GM23248 (cell line): ENCODE measurements at regions not wholly inside any gene's neighbourhood (a gene's known extent, or its start where the extent isn't known, plus 50 kb on each side); places are given as distances from the start of the nearest gene placed in this dataset.

ENCODE experiments used
- DNase-seq: peaks from one replicate; pipeline ENCODE4 v3.0.0-alpha.2; 2015
- H2AFZ ChIP-seq: fragments of 200-600 bp; sonication (generic); 2 replicates; pipeline ENCODE4 v1.6.1; 2016; ENCODE audit warnings: antibody characterized with exemption
- H3F3A ChIP-seq: fragments of 200-600 bp; sonication (generic); 2 replicates; pipeline ENCODE4 v1.6.1; 2016; ENCODE audit warnings: mild to moderate bottlenecking, antibody characterized with exemption, mixed run types; ENCODE audit not compliant: insufficient read depth
- H3K27ac ChIP-seq: fragments of 200-600 bp; sonication (generic); 2 replicates; pipeline ENCODE4 v1.5.1; 2016; ENCODE audit warnings: mild to moderate bottlenecking
- H3K27me3 ChIP-seq: fragments of 200-600 bp; sonication (generic); replicated peaks from 2 replicates; pipeline ENCODE4 v1.6.1; 2016; ENCODE audit warnings: mild to moderate bottlenecking; ENCODE audit not compliant: insufficient read depth
- H3K36me3 ChIP-seq: fragments of 200-600 bp; sonication (generic); 2 replicates; pipeline ENCODE4 v1.6.1; 2016; ENCODE audit warnings: low read depth, mild to moderate bottlenecking
- H3K4me1 ChIP-seq: fragments of 200-600 bp; sonication (generic); 2 replicates; pipeline ENCODE4 v1.6.1; 2016; ENCODE audit warnings: mild to moderate bottlenecking; ENCODE audit not compliant: insufficient read depth
- H3K4me2 ChIP-seq: fragments of 200-600 bp; sonication (generic); one replicate; pipeline ENCODE4 v1.6.1; 2016; ENCODE audit warnings: mild to moderate bottlenecking; ENCODE audit not compliant: unreplicated experiment
- H3K4me3 ChIP-seq: fragments of 200-600 bp; sonication (generic); 2 replicates; pipeline ENCODE4 v1.5.1; 2016; ENCODE audit warnings: mild to moderate bottlenecking
- H3K79me2 ChIP-seq: fragments of 200-600 bp; sonication (generic); 2 replicates; pipeline ENCODE4 v1.6.1; 2016; ENCODE audit warnings: mild to moderate bottlenecking; ENCODE audit not compliant: insufficient read depth
- H3K9ac ChIP-seq: fragments of 200-600 bp; sonication (generic); 2 replicates; pipeline ENCODE4 v1.6.1; 2016; ENCODE audit warnings: mild to moderate bottlenecking
- H3K9me2 ChIP-seq: fragments of 200-600 bp; sonication (generic); 2 replicates; pipeline ENCODE4 v1.6.1; 2016; ENCODE audit warnings: mixed run types, mild to moderate bottlenecking, moderate library complexity; ENCODE audit not compliant: insufficient read depth
- H3K9me3 ChIP-seq: fragments of 200-600 bp; sonication (generic); one replicate; pipeline ENCODE4 v1.6.1; 2017; ENCODE audit warnings: low read depth
- H4K20me1 ChIP-seq: fragments of 200-600 bp; sonication (generic); 2 replicates; pipeline ENCODE4 v1.6.0; 2016; ENCODE audit not compliant: insufficient read depth
- EZH2 ChIP-seq: fragments of 200-600 bp; sonication (generic); IDR thresholded peaks from 2 replicates; pipeline ENCODE4 v1.6.1; 2018; ENCODE audit warnings: antibody characterized with exemption, mild to moderate bottlenecking; ENCODE audit not compliant: insufficient read depth, poor library complexity, severe bottlenecking
- EZH2phosphoT487 ChIP-seq: fragments of 200-600 bp; sonication (generic); IDR thresholded peaks from 2 replicates; pipeline ENCODE4 v1.6.1; 2018; ENCODE audit warnings: antibody characterized with exemption, moderate library complexity, mild to moderate bottlenecking, low read depth; ENCODE audit not compliant: insufficient read depth
- WGBS, 2 experiments: methylation state at CpG; one replicate each; pipeline ENCODE4 v1.1.6; 2015 to 2017; ENCODE audit warnings: low lambda C conversion rate in 2 of 2, low coverage in 1 of 2; ENCODE audit errors: missing lambda C conversion rate in 2 of 2; 5-methylcytosine and 5-hydroxymethylcytosine counted together
- in situ Hi-C: fragments of 300-500 bp; cut with MboI; formaldehyde crosslinking; loops from 2 replicates; pipeline ENCODE4 v1.15.0; 2020

DNA sequence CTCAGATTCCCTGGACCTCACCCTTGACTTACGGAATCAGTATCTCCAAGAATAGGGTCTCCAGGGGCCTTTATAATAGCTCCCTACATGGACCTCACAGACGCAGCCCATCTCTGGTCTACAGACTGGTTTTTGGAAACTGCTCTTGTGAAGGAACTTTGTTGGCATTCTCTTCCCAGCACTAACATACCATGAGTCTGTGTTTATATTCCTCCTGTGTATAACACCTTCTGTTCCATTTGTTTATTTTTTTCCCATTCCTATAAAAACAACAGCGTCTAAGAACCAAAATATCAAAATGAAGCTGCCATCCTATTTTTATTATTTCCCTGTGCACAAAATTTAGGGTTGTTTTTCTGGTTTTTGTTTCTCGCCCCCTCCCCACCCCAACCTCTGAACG, 131.1 kb downstream of the NEDD1 start:
- H2AFZ ChIP-seq, result no peak overlapping the region
- H3F3A ChIP-seq, result no peaks in the 10 kb centered on the region
- no peaks in the 10 kb centered on the region for H3K4me1 ChIP-seq
- no peak overlapping the region for H3K4me2 ChIP-seq
- in situ Hi-C loops, result no loop called here
- H3K9me3 ChIP-seq, result no peaks in the 10 kb centered on the region
- H3K79me2 ChIP-seq, result no peaks in the 10 kb centered on the region
- H3K4me3 ChIP-seq, result no peak overlapping the region
- no peak for DNase-seq
- H3K9me2 ChIP-seq, result no peaks in the 10 kb centered on the region
- H3K27me3 ChIP-seq, result no peaks in the 10 kb centered on the region
- H3K36me3 ChIP-seq, result no peaks in the 10 kb centered on the region
- no peaks in the 10 kb centered on the region for H4K20me1 ChIP-seq
- no peak for TF ChIP-seq EZH2phosphoT487
- no peak for TF ChIP-seq EZH2
- WGBS, 2 experiments, result 10 to 13% methylated on average over 5 of the region's 5 CpGs
- no peak overlapping the region for H3K9ac ChIP-seq
- H3K27ac ChIP-seq, result no peak overlapping the region

DNA sequence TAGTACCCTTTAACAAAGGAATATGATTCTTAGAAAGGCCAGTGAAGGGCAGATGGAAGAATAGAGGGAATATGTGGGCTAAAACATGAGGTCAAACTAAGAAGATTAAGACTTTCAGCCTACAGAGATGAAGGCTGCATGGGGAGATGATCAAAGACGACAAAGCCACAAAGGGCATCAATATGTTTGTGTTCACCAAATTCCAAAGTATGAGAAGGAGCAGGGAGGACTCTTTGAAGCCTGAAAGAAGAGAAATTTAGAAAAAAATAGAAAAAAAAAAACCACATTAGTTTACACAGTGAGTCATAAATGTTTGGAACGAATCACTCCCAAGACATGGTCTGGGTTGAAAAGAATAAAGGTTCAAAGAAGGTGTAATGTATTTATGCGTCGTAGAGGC, 131.8 kb downstream of the NEDD1 start:
- no peak for DNase-seq
- H3K9ac ChIP-seq, result no peak overlapping the region
- no peak for TF ChIP-seq EZH2phosphoT487
- TF ChIP-seq EZH2, result no peak
- no peak overlapping the region for H3K4me2 ChIP-seq
- H3K9me2 ChIP-seq, result no peaks in the 10 kb centered on the region
- no peak overlapping the region for H3K27ac ChIP-seq
- no peaks in the 10 kb centered on the region for H4K20me1 ChIP-seq
- no peaks in the 10 kb centered on the region for H3K4me1 ChIP-seq
- no peak overlapping the region for H2AFZ ChIP-seq
- H3K4me3 ChIP-seq, result no peak overlapping the region
- no peaks in the 10 kb centered on the region for H3K79me2 ChIP-seq
- no peaks in the 10 kb centered on the region for H3K36me3 ChIP-seq
- no peaks in the 10 kb centered on the region for H3K9me3 ChIP-seq
- no peaks in the 10 kb centered on the region for H3F3A ChIP-seq
- WGBS, 2 experiments, result 27 to 35% methylated on average over 4 of the region's 4 CpGs
- H3K27me3 ChIP-seq, result no peaks in the 10 kb centered on the region
- in situ Hi-C loops, result no loop called here

DNA sequence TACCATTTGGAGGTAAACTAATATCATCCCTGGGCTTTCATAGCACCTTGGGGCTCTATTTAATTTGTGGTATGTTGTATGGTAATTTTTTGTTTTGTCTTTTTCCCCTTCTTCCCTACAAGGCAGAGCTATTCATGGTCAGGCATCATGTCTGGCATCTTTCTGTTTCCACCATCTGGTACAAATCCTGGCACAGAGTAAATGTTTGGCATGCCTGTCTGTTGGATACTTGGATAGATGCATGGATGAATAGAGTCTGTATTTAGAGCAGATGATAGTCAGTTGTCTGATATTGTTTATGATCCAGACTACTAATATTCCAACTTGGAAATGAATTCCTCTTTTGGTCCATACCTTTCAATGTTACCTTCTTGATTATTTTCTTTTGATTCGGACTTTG, 139.8 kb downstream of the NEDD1 start:
- WGBS, 2 experiments, result 21 to 46% methylated on average over 1 of the region's 1 CpG

DNA sequence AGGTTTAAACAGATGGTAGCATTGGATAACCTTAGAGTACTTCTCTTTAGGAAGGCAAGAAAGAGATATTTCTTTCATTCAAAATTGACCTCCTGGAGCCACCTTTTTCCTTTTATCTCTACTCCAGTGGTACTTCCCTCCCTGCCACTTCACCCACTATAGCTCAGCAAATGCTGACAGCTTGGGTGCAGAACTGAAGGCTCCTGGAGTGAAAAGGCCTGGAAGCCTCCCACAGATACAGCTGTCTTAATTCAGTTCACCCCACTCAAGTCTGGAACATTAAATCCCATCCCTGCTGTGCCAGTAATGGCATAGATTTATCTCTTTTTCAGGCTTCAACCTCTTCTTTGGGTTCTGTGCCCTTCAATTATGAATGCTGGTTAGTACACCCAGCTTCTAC, 140.3 kb downstream of the NEDD1 start:
- in situ Hi-C loops, result no loop called here
- Histone ChIP-seq H3K9ac (no peak overlapping the region), H3K4me2 (no peak overlapping the region), H3K79me2 (no peaks in the 10 kb centered on the region), H3K27ac (no peak overlapping the region), H3K27me3 (no peaks in the 10 kb centered on the region), H3K4me3 (no peak overlapping the region), H3K9me3 (no peaks in the 10 kb centered on the region), H3K9me2 (no peaks in the 10 kb centered on the region), H3K36me3 (no peaks in the 10 kb centered on the region), H4K20me1 (no peaks in the 10 kb centered on the region), H3F3A (no peaks in the 10 kb centered on the region), H2AFZ (no peak overlapping the region), H3K4me1 (no peaks in the 10 kb centered on the region)
- no peak for TF ChIP-seq EZH2
- TF ChIP-seq EZH2phosphoT487, result no peak
- no peak for DNase-seq

More for the DNA sequence above, 139.8 kb downstream of the NEDD1 start:
- Histone ChIP-seq H3K4me1 (no peaks in the 10 kb centered on the region), H4K20me1 (no peaks in the 10 kb centered on the region), H3K36me3 (no peaks in the 10 kb centered on the region), H3K27ac (no peak overlapping the region), H3K9ac (no peak overlapping the region), H3K4me3 (no peak overlapping the region), H3K4me2 (no peak overlapping the region), H3F3A (no peaks in the 10 kb centered on the region), H2AFZ (no peak overlapping the region), H3K9me3 (no peaks in the 10 kb centered on the region), H3K9me2 (no peaks in the 10 kb centered on the region), H3K27me3 (no peaks in the 10 kb centered on the region), H3K79me2 (no peaks in the 10 kb centered on the region)
- no peak for TF ChIP-seq EZH2
- no peak for TF ChIP-seq EZH2phosphoT487
- no peak for DNase-seq
- in situ Hi-C loops, result no loop called here

DNA sequence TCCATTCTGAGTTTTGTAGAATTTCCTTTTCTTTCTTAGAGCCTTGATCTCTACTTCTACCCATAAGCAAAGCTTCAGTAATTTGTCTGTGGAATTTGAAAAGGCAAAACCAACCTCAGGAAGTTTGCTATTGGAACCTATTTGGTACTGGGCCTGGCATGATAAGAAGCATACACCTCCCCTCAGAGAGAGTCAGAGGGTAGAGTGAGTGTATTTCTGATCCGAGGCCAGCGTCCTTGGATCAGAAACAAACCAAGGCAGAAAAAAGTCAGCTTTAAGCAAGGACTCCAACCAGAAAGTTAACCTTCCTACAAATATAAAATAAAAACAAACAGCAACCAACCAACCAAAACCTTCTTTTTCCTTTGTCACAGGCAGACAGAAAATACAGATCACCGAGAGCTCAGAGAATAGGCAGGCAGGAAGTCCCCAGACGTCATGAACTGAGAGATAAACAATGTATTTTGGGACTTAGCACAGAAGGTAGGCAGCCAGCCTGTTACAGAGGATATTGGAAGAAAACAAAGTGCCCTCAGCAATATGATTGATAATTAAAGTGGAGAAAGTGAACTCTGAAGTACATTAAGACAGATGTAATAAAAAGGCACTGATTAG, 141.5 kb downstream of the NEDD1 start:
- H3K9me2 ChIP-seq, result no peaks in the 10 kb centered on the region
- 10 to 27% methylated on average over 4 of the region's 4 CpGs for WGBS, 2 experiments
- TF ChIP-seq EZH2, result no peak
- no peak for TF ChIP-seq EZH2phosphoT487

More for the DNA sequence above, 141.5 kb downstream of the NEDD1 start:
- Histone ChIP-seq H3K27ac (no peak overlapping the region), H3K27me3 (no peaks in the 10 kb centered on the region), H3K9ac (no peak overlapping the region), H3K79me2 (no peaks in the 10 kb centered on the region), H3K4me3 (no peak overlapping the region), H2AFZ (no peak overlapping the region), H3K4me2 (no peak overlapping the region), H4K20me1 (no peaks in the 10 kb centered on the region), H3K4me1 (no peaks in the 10 kb centered on the region), H3K9me3 (no peaks in the 10 kb centered on the region), H3K36me3 (no peaks in the 10 kb centered on the region), H3F3A (no peaks in the 10 kb centered on the region)
- in situ Hi-C loops, result no loop called here
- DNase-seq, result no peak
